NCI-H748 (cell line): ENCODE measurements at regions not wholly inside any gene's neighbourhood (a gene's known extent, or its start where the extent isn't known, plus 50 kb on each side); places are given as distances from the start of the nearest gene placed in this dataset.
"Not testable (repeated sequence)": the region's sequence is repeated elsewhere in the genome, so short reads cannot be mapped to it uniquely, and the experiment has no call there.

Experiments
- DNase-seq: peaks from one replicate; lab custom pipeline; 2025; ENCODE audit not compliant: unreplicated experiment; lab: John Stamatoyannopoulos, UW

DNA sequence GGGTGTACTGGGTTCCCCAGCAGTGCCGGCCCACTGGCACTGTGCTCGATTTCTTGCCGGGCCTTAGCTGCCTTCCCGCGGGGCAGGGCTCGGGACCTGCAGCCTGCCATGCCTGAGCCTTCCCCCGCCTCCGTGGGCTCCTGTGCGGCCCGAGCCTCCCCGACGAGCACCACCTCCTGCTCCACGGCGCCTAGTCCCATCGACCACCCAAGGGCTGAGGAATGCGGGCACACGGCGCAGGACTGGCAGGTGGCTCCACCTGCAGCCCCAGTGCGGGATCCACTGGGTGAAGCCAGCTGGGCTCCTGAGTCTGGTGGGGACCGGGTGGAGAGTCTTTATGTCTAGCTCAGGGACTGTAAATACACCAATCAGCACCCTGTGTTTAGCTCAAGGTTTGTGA is 459.7 kb downstream of the POM121L12 start:
- not testable (repeated sequence) for DNase-seq

DNA sequence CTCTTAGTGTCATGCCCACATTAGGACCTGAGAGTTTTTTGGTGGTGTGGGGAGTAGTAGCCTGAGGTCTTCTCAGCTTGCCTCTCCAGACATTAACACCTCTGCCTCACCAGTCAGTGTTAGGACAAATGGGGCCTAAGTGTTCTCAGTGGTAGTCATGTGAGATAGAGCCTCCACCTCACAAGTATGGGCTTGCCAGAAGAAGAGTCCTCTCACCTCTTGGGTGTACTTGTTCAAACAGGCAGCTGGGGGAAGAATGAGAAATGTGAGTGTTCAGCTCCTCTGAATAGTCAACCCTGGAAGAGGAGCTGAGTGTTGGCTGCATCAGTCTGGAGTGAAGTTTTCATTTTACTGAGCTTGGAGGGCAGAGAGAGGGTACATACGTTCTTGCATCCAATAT is 464.6 kb downstream of the POM121L12 start:
- DNase-seq, result no peak

DNA sequence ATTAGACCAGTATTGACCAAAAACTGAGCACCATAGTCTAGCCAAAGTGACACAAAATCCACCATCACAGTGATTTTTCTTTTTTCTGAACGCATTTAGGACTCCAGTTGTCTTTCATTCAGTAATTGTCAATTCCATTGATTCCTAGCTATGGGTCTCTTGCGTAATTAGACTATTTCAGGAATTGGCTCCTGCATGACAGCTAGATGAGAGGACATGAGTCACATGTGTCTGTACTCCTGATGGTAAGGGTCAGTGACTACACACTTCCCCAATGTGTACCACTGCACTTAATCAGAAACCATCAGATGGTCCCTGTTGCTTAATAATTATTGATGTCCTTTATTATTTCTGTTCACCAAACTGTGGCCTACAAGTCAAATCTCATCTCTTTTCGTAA is 469.5 kb downstream of the POM121L12 start:
- DNase-seq, result no peak

DNA sequence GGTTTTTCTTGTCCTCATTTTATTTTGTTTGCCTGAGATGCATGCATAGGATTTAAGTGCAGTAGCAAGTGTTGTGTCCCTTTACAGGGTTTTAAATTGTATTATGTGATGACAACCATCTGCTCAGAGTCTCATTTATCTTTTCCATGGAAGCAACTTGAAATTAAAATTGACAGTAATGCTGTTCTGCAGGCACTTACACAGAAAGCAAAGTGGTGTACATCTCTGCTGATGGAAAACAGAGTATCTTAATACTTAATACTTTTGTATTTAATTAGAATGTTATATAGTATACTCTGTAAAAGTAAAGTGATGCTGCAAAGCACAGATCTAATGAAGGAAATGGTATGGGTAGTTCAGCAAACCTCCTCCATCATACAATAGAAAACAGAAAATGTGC is 482.9 kb downstream of the POM121L12 start:
- no peak for DNase-seq

DNA sequence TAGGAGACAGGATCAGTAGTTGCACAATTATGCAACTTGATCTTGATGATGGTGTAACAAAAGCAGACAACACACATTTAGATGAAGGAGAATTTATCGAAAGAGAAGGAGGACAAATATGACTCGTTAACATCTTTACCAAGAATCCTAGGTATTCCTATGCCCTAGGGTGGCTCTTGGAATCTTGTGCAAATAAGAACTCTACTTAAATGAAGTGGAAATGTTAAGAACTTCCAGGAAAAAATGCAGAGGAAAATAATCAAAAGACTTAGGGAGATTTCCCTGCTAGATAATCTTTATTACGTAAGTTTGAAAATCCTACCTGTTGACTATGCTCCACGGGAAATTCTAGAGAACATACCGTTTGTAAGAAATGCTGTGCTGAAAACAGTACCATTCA is 485.4 kb downstream of the POM121L12 start:
- no peak for DNase-seq

DNA sequence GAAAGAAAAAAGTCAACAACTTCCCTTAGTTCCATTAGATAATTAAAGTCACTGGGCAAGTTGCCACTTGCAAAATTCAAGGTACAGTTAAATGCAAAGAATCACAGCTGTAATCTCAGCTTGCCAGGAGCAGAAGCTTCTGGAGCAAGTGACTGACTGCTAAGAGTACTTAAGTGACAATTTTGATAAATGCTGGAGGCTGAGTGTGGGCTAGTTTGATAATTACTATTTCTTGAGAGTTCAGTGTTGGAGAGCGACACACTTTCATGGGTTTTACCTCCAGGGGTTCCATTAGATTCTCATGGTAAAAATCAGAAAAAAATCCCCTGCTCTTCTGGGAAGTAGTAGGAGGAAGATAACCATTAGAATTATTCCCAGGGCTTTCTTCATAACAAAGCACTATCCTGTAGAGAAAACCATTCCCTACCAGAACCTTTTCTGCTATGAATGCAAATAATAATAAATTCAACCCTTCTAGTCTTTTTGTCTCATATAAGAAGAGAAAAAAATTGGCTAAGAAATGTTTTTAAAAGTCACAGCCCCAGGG is 486.3 kb downstream of the POM121L12 start:
- peak; percentile 52 for DNase-seq

DNA sequence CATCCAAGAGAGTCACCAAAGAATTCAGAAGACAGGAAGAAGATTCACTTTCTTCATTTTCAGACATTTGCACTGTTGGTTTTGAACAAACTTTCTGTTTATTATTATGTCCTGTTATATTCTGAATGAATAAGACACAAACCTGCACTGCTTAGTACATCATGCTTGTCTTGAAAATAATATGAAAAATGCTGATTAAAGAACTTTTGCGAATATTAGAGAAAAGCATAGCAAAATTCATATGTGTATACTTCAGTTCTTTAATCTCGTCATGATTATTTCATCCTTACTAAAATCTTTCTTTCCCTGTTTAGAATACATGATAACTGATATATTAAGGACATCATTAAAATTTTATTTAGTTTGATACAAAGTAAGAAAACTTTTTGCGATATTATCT is 504.1 kb downstream of the POM121L12 start:
- no peak for DNase-seq

DNA sequence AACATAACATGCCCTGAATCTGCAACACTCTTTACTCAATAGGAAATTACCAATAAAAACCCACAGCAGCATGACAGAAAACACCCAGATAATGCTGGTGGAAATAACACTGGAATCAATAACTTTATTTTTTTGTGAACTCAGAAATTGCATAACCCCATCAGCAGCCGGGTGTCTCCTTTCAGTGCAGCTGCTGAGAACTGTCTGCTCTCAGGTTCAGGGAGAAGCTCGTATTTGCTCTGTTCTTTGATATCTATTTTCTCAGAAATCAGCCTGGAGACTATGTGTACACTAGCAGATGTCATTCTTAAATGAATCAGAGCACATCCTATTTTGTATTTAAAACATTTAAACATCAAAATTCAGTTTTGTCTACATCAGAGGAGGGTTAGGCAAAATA is 506.0 kb downstream of the POM121L12 start:
- DNase-seq, result peak; percentile 68

DNA sequence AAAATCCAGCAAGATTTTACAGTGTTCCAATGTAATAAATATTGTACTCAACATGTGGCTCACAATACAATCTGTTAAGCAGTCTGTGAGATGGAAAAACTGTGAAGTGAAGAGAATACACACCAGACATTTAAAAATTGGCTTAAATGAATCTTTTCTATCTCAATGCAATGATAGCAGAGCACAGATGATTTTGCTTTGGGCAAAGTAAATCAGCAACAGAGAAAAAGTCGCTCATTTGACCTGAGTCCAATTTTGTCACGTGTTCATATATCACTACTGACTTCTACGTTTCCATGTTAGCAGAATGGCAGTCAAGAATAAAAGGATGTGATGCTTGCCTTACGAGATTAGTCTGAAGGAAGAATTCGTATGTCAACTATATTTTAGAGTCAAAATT is 506.7 kb downstream of the POM121L12 start:
- no peak for DNase-seq
